ENCODE measurements at regions not wholly inside any gene's neighbourhood (a gene's known extent, or its start where the extent isn't known, plus 50 kb on each side); places are given as distances from the start of the nearest gene placed in this dataset.

- TF ChIP-seq YY1 (IDR thresholded peaks at IDR 0.05; ENCODE audit: insufficient read depth, insufficient read length), result no peak
- no peak for TF ChIP-seq SUZ12 (IDR thresholded peaks at IDR 0.05; ENCODE audit: extremely low read depth, insufficient read depth, insufficient read length)
These were observed 452.3 kb downstream of the CNTNAP4 start for GRCh38 chr16:76729525-76729924.
